ENCODE measurements at regions not wholly inside any gene's neighbourhood (a gene's known extent, or its start where the extent isn't known, plus 50 kb on each side); places are given as distances from the start of the nearest gene placed in this dataset.

- H3K4me3 ChIP-seq = no peak overlapping the region
- TF ChIP-seq POLR2A (IDR thresholded peaks at IDR 0.05; ENCODE audit: low read depth) (no peak), EP300 (IDR thresholded peaks at IDR 0.05) (no peak), CTCF (IDR thresholded peaks at IDR 0.05) (no peak), POLR2AphosphoS5 (IDR thresholded peaks at IDR 0.05) (no peak)
- no peak overlapping the region for H3K27ac ChIP-seq (replicated peaks in 1 of 4)
- no peaks in the 10 kb centered on the region for H3K36me3 ChIP-seq
- 80% methylated on average over 8 of the region's 8 CpGs for WGBS
- no peaks in the 10 kb centered on the region for H3K4me1 ChIP-seq
- H3K9me3 ChIP-seq = no peaks in the 10 kb centered on the region
- intact Hi-C loops (cut with DNase I) = no loop called here
- no peak for DNase-seq (ENCODE audit: extremely low spot score)
- H3K27me3 ChIP-seq = no peaks in the 10 kb centered on the region
Observed at GRCh38 chr14:36020120-36021029, 156.1 kb downstream of the PTCSC3 start.

GRCh38 chr14:36019126-36019525 lies 157.4 kb downstream of the PTCSC3 start:
- H3K36me3 ChIP-seq = no peaks in the 10 kb centered on the region
- 86% methylated on average over 5 of the region's 5 CpGs for WGBS
- peaks cover 0 to 4% (median 0%) of the 10 kb centered on the region in 4 donors for H3K27me3 ChIP-seq
- no peaks in the 10 kb centered on the region for H3K4me1 ChIP-seq
- H3K4me3 ChIP-seq = no peak overlapping the region
- H3K27ac ChIP-seq (replicated peaks in 1 of 4) = no peak overlapping the region
- intact Hi-C loops (cut with DNase I) = no loop called here
- no peak for DNase-seq (ENCODE audit: extremely low spot score)
- H3K9me3 ChIP-seq = no peaks in the 10 kb centered on the region
- TF ChIP-seq CTCF (IDR thresholded peaks at IDR 0.05) = no peak
- TF ChIP-seq POLR2A (IDR thresholded peaks at IDR 0.05; ENCODE audit: low read depth) = no peak
- no peak for TF ChIP-seq EP300 (IDR thresholded peaks at IDR 0.05)
- no peak for TF ChIP-seq POLR2AphosphoS5 (IDR thresholded peaks at IDR 0.05)

- peaks cover 0 to 5% (median 0%) of the 10 kb centered on the region in 4 donors for H3K27me3 ChIP-seq
- no peaks in the 10 kb centered on the region for H3K36me3 ChIP-seq
- DNase-seq (ENCODE audit: extremely low spot score) = no peak
- H3K9me3 ChIP-seq = no peaks in the 10 kb centered on the region
- no peaks in the 10 kb centered on the region for H3K4me1 ChIP-seq
- H3K4me3 ChIP-seq = no peak overlapping the region
- intact Hi-C loops (cut with DNase I) = no loop called here
- WGBS = 85% methylated on average over 8 of the region's 9 CpGs
- H3K27ac ChIP-seq (replicated peaks in 1 of 4) = no peak overlapping the region
- TF ChIP-seq CTCF (IDR thresholded peaks at IDR 0.05) = no peak
Observed at GRCh38 chr14:36014236-36014635, 162.3 kb downstream of the PTCSC3 start.

- intact Hi-C loops (cut with DNase I) = no loop called here
- DNase-seq (ENCODE audit: extremely low spot score) = no peak
- Histone ChIP-seq H3K4me3 (no peak overlapping the region), H3K27me3 (peaks cover 0 to 5% (median 0%) of the 10 kb centered on the region in 4 donors), H3K36me3 (no peaks in the 10 kb centered on the region), H3K9me3 (no peaks in the 10 kb centered on the region), H3K4me1 (no peaks in the 10 kb centered on the region), H3K27ac (replicated peaks in 1 of 4) (no peak overlapping the region)
- 100% methylated on average over 1 of the region's 3 CpGs for WGBS
- no peak for TF ChIP-seq EP300 (IDR thresholded peaks at IDR 0.05)
- no peak for TF ChIP-seq POLR2AphosphoS5 (IDR thresholded peaks at IDR 0.05)
- no peak for TF ChIP-seq CTCF (IDR thresholded peaks at IDR 0.05)
- TF ChIP-seq POLR2A (IDR thresholded peaks at IDR 0.05; ENCODE audit: low read depth) = no peak
Observed at GRCh38 chr14:36013483-36013882, 163.0 kb downstream of the PTCSC3 start.
